GM21576 (cell line): ENCODE measurements at regions not wholly inside any gene's neighbourhood (a gene's known extent, or its start where the extent isn't known, plus 50 kb on each side); places are given as distances from the start of the nearest gene placed in this dataset.

Experiments used
- ATAC-seq: cut with Tn5 transposase; IDR thresholded peaks from one replicate; pipeline ENCODE4 v1.9.1; 2021; ENCODE audit warnings: mild to moderate bottlenecking, moderate library complexity; ENCODE audit not compliant: unreplicated experiment

DNA sequence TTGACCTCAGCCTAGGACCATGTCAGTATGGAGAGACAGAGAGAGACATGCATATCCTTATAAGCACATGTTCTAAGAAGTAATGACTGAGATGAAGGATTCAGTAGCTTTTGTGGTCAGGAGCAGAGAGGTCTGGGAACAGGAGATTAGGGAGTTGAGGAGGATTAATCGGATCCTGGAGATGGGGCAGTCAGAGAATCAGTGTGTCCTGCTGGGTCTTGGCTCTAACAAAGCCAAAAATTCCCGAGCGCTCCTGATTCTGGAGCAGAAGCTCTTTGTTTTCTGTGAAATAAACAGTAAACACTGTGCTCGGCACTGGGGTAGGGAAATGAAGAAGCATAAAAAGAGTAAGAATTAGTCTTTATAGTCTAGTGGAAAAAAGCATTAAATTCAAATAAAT lies 520.0 kb upstream of the CLINT1 start:
- ATAC-seq, result no peak

DNA sequence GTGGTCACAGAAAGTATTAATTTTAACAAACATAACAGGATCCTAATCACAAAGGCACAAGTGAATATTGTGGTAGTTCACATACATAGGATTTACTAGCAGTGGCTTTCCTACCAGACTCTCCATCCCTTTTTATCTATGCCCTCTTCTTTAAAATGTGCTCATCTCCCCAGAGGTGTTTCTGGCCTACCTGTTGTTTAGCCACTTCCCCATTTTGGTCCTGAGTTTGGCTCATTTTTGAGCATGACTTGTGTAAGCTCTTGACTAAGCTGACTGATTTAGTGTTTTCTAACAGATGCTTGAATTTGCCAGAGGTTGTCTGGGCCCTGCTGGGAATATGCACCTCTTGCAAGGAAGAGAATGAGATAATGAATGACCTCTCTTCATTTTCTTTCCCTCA lies 517.7 kb upstream of the CLINT1 start:
- no peak for ATAC-seq

DNA sequence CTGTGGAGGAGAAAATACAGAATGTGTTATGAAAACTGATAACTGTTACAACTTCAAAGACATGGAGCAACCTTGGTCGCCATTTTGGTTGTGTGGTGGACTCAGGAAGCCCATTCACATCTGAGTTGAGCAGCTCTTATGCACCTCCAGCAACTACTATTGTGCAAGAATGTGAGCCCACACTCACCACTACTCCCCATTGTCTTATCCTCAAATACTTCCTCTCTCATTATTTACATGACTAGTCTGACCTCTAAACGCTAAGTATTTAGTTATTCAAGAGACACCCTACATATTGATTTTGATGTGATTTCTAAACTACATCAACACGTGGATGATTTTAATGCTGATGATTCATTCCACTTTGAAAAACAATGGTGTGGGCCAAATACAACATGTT lies 516.6 kb upstream of the CLINT1 start:
- no peak for ATAC-seq

DNA sequence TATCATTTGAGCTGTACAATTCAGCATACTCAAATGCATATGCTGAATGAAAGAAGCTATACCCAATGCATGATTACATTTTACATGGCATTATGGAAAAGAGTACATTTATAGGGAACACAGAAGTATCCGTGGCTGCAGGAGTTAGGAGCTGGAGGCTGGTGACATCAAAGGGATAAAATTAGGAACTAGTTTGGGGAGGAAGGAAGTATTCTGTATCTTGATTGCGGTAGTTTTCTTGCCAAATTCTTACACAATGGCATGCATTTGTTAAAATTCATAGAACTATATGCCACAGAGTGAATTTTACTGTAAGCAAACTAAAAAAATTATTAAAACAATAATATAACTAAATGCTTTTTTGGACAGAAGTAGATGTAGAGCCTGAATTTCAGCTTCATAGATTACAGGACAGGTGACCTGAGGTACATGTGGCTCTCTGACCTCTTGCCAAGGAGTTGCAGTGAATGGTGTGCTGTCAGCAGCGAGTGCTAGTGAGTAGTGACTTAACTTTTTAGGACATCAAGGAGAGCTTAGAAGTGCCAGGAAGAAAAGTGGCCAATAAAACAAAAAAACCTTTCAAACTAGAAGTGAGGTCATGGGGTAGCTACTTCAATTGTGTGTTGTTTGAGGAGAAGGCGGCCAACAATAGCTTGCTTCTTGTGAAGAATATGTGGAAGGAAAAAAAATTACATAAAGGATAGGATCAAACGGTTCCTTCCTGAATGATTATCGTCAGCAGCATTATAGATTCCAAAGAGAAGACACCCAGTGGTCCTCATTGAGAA lies 514.9 kb upstream of the CLINT1 start:
- ATAC-seq, result no peak

DNA sequence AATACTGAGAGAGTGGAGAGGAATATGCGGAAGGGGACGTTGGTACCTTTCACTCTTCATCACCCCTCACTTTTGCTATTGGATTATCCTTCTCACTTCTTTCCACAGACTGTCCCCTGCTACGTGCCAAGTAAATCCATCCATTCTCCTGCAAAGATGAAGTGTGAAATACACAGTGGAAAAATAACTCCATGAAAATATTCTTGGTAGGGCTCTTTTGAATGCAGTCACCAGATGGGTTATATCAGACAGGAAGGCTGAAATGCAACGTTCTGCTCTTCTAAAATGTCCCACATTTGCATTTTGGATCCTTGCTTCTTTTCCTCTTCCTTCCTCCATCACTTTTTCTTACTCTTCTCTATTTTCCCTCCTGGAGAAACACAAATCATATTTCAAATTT lies 510.3 kb upstream of the CLINT1 start:
- no peak for ATAC-seq

DNA sequence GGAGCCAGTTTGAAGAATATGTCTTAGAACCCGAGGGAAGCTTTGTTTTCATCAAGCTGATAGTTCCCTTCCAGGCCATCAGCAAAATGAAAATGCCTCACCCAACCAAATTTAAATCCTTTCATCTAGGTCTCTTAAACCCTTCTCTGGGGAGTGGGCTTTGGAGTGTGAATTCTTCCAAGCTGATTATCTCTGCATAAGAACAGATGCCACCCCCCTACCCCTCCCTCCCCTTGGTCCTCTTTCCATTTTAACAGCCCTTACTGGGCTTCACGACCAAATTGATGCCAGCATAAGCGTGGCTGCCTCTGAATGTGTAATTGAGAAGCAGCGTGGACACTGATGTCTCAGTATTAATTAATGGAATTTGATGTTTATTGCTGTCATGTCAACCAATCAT lies 509.7 kb upstream of the CLINT1 start:
- ATAC-seq, result no peak

DNA sequence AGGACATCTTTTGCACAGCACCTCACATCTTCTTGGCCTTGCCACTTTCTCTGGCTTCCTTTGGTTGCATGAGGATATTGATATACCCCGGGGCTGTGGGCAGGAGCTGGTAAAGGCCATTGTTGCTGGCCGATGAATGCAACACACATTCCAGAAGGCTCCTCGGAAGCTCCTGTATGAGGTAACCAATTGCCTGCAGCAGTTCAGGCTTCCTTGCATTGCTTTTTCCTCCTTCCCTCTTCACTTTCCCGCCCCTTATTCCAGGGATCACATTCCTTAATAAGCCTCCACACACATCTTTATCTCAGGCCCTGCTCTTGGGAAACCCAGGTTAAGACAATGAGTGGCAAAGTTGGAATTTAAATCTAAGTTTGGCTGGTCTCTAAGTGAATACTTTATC lies 505.4 kb upstream of the CLINT1 start:
- no peak for ATAC-seq

DNA sequence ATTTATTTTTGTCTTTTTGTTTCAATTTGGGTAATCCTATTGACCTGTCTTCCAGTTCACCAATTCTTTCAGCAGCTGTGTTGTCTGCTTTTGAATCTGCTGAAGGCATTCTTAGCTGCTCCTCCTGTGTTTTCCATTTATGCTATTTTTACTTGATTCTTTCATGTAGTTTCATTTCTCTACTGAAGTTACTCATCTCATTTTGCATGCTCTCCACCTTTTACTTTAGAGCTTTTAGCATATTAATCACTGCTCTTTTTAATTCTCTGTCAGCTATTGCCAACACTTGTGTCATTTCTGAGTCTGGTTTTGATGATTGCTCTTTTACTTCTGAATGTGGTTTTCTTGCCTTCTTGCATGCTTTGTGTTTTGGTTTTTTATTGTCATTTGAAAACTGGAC lies 496.0 kb upstream of the CLINT1 start:
- ATAC-seq, result no peak

DNA sequence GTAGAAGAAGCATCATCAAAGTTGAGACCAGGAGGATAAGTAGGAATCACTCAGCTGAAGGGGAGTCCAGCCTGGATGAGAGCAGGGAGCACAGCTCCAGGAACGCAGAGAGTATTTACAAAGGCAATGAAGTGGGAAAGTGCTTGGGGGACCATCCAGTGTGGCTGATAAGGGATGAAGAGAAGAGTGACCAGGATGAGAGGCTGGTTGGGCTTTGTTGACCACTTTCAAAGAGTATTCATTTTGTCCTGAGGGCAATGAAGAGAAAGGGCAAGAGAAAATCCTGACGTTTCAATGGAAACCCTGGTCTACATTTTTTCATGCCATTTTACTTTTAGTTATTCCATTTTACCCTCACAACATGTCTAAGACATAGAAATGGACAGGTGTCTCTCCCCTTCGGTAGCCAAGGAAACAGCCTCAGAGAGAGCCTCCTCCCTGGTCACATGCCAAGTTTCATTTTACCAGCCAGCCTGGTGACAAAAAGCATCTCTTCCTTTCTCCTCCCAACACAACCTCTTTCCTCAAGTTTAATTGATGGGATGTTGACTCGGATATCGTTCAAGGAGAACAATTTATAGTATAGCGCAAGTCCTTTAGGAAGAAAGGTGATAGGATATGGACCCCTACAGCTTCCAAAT lies 492.7 kb upstream of the CLINT1 start:
- ATAC-seq, result no peak

DNA sequence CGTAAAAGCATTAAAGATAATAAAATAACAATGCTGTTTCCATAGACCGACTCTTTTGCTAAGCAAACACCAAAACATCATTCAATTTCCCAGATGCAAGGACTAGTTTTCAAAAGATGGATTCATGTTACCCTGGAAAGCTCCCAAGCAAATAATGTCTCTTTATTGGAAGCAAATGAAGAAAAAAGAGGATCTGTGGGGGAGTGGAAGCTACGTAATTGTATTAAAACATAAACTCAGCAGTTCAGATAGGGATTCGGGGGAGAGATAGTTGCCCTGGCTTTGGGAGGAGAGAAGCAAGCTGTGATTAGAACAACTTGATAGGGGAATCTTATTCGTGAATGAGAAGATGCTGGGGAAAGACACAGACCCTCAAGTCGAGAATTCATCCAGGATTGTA lies 491.0 kb upstream of the CLINT1 start:
- no peak for ATAC-seq

DNA sequence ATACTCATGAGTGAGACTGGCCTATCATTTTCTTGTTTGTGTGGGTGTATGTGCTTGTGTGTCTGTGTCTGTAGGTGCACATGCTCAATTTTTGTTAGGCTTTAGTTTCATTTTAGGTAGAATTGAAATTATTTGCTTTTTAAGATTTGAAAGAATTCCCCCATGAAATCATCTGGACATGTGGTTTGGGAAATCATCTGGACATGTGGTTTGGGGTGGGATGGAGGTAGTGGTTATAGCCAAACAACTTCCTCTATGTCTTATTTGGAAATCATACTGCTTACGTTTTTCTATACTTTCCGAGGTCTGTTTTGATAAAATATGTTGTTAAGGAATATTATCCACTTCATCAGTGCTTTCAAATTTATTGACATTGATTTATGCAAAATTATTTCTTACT lies 485.4 kb upstream of the CLINT1 start:
- ATAC-seq, result no peak

DNA sequence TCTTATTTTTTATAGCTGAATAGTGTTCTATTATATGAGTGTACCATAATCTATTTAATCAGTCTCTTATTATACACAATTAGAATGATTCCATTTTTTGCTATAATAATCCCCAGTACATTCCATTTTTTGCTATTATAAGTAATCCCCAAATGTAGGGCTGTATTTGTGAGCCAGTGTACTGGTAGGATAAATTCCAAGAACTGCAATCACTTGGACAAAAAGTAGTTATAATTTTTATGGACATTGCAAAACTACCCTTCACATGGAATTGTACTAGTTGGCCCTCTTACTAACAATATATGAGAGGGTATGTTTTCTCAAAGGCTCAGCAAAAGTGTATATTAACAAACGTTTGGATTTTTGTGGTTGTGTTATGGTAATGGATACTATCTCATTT lies 481.7 kb upstream of the CLINT1 start:
- ATAC-seq, result no peak

DNA sequence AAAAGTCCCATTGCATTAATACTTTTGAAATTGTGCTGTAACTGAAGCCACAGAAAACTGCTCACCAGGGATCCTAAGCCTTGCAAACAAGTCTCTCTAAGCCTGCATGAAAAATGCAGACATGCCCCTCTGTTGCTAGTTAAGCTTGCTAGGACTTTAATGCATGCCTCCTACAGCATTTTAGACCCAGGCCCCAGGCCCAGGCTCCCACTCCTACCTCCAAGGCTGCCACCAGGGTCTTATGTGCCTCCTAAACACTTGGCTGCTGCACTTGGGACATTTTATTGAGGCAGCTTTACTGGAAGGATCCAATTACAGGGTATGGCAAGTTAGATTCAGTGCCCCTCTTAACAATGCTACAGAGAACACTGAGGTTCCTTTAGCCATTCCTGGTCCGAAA lies 467.3 kb upstream of the CLINT1 start:
- no peak for ATAC-seq

DNA sequence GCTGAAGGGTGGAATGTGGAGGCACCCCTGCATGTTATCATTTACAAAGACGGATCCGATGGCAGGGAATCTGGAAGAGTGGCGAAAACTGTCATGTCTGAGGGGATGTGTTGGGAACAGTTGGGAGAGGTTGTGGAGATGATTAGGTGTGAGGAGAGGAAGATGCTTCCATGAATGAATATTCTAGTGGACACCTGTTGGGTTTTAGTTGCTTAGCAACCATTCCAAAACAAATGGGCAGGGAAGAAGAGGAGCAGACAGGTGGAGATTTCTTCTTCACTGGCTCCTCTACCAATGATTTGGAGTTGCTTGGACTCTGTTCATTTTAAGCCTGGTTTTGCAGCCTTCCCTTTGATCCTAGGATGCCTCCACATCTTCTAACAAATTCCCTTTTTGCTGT lies 465.3 kb upstream of the CLINT1 start:
- no peak for ATAC-seq

DNA sequence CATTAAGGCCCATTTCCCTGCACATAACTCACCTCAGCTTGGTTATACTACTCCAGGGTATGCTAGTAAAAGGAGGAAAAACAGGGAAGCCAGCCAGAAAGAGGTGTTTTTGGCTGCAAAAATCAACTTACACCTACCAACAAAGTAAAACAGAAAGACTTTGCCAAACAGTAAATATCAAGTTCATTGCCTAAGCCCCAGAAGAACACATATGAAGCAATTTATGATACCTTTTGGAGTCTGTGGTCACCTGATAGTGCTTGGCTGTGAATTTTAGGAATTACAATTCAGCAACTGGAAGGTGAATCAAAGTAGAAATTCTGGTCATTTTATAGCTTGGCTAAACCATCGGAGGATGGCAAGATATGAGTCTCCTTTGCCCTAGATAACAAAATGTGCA lies 463.7 kb upstream of the CLINT1 start:
- no peak for ATAC-seq

DNA sequence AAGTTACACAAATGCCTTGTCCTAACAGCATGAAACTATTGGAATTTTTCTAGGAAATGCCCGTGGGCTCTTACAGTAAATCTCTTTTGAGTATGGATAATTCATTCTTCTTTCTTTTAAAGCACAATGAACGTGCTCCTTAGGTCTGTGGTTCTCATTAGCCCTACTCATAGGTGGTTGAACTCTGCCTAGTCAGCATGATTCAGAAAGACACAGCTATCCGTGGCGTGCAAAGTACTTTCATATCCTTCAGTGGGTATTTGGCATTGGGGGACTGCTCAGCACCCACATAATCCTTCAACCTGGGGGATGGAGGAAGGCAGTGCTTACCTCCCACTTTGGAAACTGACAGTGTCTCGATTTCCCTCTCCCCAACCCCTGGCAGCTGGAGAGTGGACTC lies 462.0 kb upstream of the CLINT1 start:
- no peak for ATAC-seq

DNA sequence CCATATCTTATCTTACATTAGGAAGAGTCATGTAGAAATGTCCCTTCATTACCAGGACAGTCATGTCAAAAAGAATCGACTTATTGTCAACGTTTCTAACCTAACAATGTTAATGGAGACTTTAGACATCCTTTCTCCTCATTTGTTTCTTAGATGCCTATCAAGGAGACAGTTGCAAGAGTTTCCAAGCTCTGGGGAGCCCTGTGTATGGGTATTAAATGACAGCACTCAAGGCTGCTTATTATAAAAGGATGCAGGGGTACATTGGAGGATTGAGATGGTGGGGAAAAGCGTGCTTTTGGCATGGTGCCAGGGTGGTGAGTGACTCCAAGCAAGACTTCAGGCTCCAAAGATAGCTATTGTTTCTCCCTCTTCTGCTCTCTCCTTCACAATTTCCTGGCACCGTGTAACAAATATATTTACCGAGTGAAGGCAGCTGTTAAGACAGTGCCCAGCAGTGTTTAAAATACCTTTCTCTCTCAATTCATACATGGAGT lies 461.3 kb upstream of the CLINT1 start:
- ATAC-seq, result no peak

DNA sequence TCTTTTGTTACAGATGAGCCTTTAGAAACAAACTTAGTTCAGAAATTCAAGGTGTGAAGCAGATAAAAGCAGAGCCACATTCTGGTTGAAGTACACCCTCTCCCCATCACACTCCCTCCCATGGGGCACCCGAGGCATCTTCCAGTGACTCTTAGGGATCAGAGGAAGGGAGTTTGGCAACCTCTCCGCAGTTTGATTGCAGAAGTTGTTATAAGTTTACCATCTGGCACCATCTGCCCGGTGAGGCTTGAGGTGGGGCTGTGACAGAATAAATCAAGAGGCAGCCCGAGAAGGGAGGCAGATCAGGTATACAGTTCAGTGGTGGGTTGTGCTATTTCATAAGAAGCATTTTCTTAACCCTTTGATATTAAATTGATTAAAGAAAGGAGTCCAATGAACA lies 458.6 kb upstream of the CLINT1 start:
- no peak for ATAC-seq

DNA sequence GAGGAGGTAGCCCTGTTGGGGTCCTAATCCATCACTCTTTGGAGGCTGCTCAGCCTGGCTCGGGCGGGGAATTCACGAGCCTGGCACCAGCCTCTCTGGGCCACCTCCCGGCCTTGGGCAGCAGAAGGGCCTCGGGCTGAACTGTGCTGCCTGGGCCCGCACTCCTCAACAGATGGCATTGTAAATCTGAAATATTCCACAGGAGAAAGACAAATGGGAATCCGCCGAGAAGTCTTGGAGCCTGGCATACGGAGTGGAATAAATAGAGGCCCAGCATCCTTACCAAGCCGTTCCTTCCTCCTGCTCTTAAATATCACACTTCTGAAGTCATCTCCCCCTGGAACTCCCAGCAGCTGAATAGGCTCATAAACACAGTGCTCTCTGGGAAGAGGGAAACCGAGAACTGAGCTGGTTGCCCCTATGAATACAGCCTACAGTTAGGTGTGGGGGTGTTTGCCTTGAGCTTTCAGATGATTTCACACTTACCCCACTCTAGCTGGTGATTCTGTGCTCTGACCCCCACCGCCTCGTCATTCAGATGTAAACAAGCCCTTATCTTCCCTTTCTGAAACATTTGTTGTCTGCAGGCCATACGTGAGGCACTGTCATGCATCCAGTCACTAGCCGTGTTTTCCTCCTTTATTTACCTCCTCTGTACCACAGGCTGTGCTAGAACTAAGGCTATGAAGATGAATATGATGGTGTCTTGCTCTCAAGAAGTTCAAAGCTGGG lies 455.0 kb upstream of the CLINT1 start:
- ATAC-seq, result no peak

DNA sequence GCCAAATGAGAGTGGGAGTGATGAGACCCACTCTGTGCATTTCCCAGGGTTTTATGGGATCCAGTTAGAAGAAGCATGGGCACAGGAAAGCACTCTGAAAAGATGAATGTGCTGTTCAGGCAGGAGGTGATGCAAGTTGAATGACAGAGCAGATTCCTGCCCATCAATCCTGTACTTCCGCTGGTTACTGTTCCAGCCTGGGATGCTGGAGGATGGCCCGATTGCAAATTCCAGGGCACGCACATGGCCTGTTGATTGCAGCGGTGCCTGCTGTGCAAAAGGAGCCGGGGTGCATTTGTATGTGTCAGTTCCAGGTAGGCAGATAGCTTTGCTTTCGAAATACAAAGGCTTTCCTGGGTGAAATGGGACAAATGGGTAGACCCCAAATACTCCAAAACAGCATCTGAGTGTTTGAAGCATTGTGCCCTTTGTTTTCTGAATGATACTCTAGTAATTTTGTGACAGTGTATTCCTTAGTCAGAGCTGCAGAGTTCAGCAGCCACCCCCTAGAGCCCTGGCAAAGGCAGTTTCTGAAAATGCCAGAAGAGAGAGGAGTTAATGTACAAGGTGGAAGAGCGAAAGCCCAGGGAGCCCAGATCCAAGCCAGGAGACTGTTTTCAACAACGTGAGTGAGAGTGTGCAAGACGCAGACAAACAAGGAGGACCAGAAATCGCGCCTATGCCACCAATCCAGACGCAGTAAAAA lies 454.2 kb upstream of the CLINT1 start:
- no peak for ATAC-seq

DNA sequence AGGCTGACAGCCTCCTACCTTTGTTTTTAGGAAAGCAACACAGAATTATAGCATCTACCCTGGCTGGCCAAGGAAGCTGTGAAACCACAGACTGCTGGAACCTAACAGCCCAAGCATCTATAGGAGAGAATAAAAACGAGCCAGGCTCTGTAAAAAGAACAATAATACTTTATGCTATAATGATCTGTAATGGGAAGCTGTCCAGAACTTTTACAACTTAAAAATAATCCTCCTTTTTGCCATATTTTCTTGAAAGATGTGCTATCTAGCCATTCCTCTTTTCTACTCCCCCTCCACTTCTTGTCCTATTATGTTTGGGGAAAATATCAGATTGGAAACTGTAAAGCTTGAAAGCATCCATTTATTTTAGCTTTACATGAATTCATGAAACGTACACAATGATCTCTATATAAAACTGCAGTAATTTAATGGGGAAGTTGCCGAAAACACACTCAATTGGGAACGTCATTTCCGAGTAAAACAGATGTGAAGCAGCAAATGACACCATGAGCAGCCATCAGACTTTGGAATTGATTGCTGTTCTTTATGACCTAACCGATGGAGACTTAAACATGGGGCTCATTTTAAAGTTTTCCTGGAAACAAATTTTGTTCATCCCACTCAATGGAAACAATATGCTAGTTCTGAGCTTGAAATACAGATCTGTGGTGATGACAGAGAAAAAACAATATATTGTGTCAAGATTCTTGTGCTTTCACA lies 450.3 kb upstream of the CLINT1 start:
- no peak for ATAC-seq
